Left renal cortex interstitium (tissue), 4 donors: ENCODE measurements at regions not wholly inside any gene's neighbourhood (a gene's known extent, or its start where the extent isn't known, plus 50 kb on each side); places are given as distances from the start of the nearest gene placed in this dataset.
A peak's percentile ranks its signal among the peaks of the same experiment; 100 is the strongest.

Experiments
- DNase-seq, 4 donors: peaks; one replicate each; pipeline ENCODE4 v3.0.0-alpha.2; 2013; ENCODE audit warnings: low read depth in 4 of 4, low spot score in 2 of 4, missing footprints in 1 of 4

DNA sequence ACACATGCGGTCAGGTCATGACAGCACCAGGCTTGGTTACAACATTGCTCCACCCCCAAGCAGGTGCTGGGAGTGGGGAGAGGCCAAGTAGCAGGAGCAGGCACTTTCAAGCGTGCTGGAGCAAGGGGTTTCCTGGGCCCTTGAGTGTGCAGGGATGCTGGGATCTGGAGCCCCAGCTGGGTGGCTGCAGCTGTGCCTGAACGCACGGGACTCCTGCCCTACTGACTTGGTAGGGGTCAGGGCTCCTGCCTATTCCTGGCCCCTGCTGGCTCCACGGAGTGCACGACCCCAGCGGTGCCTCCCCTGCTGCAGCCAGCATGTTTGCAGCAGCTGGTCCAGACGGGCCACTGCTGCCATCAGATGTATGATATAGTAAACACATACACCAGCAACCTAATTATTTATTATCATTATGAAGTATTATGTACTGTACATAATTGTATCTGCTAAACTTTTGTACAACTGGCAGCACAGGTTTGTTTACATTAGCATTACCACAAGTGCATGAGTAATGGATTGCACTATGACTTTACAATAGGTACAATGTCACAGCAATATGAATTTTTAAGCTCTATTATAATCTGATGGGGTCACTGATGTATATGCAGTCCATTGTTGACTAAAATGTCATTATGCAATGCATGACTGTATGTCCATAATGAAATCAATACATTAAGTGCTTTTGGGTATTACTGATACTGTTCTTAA, 620.6 kb downstream of the RAPGEF2 start:
- no peak for DNase-seq

DNA sequence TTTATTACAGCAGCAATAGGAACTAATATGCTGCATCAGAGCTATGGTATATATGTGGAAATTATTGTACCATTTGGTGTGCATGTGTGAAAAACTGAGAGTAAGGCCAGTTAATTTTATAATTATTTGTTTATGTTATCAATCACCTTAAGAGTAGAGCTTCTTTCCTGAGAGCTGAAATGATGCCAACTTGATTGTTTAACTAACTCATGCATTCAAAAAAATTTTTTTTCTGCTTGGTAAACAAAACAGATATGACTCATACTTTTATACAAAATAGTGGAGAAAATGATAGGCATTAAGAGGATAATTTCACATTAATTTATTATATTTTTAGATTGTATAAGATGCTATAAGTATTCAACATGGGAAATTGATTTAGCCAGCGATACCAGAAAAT, 622.7 kb downstream of the RAPGEF2 start:
- no peak for DNase-seq

DNA sequence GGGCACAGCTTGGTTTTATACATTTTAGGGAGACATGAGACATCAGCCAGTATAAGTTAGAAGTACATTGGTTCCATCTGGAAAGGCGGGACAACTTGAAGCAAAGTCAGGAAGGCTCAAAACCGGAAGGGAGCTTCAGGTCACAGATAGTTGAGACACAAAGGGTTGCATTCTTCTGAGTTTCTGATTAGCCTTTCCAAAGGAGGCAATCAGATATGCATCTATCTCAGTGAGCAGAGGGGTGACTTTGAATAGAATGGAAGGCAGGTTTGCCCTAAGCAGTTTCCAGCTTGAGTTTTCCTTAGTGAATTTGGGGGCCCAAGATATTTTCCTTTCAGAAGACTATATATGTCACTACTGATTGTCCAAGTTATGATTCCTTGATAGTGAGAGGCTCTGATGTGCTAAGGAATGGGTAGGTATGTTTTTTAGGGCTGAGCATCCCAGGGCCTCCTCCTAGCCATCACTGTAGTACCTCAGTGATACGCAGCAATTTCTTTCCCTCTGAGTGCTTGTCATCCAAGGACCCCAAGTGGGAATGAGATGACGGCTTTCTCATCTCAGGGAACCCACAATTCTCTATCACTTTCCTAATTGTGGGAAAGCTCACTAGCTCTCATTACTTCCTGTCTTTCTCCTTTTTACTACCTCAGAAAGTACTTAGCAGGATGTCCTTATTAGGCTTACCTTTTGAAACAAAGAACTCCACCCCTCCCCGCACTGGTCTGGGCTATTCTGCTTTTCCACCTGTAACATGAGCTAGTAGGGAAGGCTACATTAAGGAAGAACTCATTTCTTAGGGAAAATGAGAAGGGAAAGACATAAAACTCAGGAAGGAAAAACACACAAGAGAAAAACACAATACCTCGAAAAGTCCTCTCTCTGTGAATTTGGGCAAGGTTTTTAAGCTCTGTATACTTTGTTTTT, 632.7 kb downstream of the RAPGEF2 start:
- no peak for DNase-seq

DNA sequence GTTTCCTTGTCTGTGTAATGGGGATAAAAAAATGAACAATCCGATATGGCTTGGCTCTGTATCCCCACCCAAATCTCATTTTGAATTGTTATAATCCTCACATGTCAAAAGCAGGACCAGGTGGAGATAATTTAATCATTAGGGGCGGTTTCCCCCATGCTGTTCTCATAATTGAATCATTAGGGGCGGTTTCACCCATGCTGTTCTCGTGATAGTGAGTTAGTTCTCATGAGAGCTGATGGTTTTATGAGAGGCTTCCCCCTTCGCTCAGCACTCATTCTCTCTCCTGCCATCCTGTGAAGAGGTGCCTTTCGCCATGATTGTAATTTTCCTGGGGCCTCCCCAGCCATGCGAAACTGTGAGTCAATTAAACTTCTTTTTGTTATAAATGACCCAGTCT, 633.5 kb downstream of the RAPGEF2 start:
- no peak for DNase-seq

DNA sequence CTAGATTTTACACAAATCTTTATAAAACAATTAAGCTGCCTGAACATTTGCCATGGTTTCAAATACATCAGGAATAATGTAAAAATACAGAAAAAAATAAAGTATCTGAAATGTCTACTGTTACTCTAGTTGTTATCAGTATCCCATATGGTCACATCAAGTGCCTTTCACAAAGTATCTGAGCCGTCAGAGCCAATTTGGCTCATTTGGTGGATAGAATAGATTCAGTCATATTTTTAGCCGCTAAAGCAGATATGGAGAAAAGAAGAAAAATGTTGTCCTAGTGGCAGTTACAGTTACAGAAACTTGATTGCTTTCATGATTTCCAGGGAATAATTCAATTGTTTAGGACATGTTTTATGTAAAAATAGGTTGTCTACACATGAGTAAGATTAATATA, 641.1 kb downstream of the RAPGEF2 start:
- DNase-seq = no peak

DNA sequence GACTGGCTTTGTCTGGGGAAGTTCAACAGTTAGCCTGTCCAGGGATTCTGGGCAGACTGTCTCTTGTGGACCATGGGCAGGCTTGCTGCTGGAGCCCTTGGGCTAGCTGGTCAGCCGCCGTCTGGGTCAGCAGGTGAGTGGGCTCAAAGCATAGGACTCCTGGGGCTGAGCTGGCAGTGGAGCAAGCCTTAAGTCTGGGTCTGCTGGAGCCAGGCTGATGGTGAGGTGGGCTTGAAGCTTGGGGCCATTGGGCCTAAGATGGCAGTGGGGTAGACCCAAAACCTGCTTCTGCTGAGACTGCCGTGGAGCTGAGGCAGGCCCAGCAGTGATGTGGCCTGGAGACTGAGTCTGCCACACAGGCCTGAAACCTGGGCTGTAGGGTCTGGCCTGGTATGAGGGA, 645.1 kb downstream of the RAPGEF2 start:
- DNase-seq = no peak

DNA sequence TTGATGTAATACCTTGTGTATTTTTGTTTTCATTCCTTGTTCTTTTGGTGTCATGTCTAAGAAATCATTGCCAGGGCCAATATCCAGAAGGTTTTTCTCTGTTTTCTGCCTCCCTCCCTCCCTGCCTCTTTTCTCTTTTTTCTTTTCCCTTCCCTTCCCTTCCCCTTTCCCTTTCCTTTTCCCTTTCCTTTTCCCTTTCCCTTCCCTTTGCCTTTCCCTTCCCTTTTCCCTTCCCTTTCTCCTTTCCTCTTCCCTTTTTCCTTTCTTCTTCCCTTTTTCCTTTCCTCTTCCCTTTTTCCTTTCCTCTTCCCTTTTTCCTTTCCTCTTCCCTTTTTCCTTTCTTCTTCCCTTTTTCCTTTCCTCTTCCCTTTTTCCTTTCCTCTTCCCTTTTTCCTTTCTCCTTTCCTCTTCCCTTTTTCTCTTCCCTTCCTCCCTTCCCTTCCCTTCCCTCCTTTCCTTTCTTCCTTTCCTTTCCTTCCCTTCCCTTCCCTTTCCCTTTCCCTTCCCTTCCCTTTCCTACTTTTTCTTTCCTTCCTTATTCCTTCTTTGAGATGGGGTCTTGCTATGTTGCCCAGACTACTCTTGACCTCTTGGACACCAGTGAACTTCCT, 646.1 kb downstream of the RAPGEF2 start:
- DNase-seq = no peak

DNA sequence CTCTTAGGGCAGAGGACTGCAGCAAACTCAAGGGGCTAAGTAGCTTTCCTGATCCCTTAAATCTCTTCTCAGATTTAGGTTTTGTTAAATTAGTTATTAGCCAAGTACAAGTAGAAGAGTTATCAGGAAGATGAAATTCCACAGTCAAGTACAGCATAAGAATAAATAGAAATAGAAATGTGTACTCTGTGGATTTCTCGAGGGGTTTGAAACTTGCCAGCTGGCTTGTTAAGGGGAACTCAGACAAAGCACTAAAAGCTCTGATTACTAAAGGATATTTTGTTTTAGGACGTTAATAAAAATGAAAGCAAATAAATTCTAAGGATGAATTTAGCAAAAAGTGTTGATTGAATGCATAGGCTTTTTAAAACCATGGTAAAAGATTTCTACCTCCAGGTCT, 654.6 kb downstream of the RAPGEF2 start:
- no peak for DNase-seq

DNA sequence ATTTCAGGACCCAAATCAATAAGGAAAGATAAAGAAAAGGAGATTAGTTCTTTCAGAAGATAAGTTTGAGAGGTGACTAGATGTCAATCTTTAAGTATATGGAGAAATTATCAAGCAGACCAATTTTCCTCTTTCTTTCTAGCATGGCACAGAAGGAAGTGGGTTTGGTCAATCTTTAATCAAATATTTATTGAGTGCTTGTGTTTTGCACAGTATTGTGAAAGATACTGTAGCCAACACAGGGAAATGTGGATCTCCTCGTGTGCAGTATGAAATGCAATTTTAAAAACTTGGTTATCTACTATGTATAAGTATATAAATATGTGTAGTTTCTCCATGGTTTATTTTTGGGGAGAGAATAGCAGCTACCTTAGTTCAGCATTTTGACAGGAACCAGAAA, 655.2 kb downstream of the RAPGEF2 start:
- no peak for DNase-seq

DNA sequence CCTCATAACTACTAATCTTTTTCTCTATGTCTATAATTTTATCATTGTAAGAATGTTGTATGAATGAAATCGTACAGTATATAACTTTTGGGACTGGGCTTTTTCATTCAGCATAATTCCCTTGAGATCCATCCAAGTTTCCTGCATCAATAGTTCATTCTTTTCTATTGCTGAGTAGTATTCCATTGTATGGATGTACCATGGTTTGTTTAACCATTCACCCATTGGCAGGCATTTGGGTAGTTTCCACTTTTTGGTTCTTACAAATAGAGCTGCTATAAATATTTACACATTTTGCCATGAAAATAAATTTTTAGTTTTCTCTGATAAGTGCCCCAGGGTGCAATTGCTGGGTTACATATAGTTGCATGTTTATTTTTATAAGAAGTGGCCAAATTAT, 659.8 kb downstream of the RAPGEF2 start:
- DNase-seq = no peak

DNA sequence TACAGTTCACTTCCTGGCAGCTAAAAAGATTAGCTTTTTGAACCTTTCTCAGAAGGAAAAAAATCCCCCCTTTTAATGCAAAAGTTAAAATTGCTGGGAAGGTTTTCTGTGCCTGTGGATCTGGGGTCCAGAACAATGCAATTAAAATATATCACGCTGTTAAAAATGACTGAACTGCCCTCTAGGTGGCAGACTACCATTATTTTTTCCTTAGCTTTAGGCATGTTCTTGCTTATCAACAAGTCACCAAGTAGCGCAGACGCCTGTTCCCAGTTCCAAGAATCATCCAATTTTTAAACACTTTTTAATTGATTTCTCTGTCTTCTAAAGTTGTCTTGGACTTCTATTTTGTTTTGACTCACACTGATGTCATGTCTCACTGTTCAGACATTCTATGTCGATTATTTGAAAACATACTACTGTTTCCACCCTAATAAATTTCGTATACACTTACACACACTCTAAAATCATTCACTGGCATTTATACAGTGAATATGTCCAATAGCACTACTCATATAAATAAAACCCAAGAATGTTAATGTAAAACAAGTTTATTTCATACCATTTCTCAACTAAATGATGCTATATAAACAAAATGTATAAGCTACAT, 661.6 kb downstream of the RAPGEF2 start:
- peak; percentile 28 to 66 (median 46) for DNase-seq

DNA sequence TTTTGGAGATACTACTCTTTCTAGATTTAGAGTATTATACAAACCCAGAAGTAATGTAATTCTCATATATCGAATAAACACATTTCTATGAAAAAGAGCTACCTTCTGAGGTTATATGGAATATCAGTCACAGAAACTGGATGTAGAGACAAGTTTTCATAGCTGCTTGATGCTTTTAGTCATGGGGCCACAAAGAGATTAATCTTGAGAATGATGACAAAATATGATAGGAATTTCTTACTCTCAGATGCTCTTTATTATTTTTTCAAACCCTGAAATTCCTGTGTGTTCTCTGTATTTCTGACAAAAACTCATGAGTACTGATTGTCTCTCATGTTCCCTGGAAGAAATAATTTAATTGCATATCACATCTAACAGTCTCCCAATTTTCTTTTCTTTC, 662.5 kb downstream of the RAPGEF2 start:
- DNase-seq = no peak

DNA sequence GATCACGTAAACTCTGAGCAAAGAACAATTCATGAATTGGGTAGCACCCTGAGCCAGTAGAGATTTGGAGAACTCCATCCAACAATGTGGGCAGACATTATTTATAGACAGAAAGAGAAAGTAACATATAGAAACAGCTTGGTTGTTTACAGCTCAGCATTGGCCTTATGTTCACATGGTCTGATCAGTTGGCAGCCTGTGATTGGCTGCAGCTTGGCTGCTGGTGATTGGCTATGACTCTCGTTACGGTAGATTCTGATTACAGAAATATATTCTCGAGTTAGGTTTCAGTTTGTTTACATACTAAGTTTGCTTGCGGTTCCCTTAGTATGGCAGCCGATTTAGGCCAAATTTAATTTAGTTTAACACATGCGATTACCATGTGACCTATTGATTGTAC, 663.4 kb downstream of the RAPGEF2 start:
- DNase-seq = no peak

DNA sequence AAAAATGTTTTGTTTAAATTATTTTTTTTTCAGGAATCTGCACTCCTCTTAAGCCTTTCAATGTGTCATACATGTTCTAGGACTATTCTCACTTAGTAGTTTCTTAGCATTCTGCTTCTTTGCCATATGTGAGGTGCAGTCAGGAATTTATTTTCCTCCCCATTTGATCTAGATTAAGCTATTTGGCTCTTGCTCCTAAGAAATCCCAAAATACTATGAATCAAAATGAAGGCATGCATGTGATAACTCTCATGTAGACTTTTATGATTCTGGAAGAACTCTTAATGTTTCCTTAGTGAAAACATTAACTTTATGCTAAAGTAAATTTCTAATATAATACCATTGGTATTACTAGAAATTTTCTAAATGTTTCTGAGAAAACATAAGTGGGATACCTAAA, 664.5 kb downstream of the RAPGEF2 start:
- DNase-seq = no peak

DNA sequence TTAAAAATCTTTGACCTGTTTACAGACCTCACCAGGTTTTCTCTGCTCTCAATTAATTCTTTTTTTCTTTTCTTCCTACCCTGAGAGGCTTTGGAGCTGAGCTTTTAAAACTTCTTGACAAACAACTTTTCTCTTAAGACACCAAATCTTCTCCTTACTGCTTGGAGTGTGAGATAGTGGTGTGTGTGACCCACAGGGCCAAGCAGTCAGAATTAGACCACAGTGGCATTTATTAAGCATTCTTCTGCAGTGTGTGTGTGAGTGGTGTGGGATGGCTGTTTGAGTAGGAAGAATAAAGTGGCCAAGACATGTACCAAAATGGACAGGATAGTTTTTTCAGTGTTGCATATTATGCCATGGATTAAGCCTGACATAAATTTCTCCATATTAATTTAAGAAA, 665.1 kb downstream of the RAPGEF2 start:
- no peak for DNase-seq

DNA sequence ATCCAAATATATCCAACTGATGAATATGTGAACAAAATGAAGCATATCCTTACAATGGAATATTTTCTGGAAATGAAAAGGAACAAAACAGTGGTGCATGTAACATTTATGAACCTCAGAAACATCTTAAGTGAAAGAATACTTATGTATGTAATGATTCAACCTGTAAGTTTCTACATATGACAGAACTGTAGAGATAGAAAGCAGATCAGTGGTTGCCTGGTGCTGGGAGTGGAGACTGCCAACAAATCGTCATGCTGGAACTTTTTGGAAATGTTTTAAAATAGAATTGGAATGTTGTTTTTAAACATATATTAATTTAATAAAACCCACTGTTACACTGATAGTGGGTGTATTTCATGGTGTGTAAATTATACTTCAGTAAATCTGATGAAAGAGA, 667.5 kb downstream of the RAPGEF2 start:
- no peak for DNase-seq

DNA sequence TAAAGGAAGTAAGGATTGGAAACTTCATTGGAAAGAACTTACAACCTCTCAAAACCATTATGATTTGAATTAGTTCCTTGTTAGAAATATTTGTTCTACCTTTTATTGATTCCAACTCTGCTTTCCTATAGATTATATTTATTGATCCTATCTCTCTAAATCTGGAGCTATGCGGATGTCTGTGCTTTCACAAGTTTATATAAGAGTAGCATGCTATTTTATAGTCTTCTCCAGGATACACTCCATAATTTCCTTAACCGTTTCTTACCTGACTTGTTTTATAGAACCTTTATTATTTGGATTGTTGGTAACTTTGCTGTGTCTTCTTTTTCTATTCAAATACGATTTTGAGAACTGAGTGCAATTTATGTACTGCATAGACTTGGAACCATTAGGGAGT, 668.1 kb downstream of the RAPGEF2 start:
- DNase-seq = no peak

DNA sequence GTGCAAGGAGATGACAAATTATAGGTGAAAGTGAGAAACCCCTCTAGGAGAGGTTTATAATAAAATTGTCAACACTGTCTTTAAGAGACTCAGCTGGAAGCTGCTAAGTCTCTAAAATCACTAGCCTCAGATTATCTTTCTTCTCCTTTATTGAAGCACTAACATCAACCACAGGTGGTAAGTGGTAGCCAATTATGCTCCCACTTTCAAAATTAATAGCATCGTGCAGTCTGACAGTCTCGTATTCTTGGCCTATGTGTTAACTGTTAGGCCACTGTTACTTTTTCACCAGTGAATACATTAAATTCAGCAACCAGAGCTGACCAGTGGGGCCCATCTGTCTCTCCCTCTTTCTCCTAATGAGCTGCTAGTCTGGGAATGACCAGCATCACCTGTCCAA, 674.1 kb downstream of the RAPGEF2 start:
- DNase-seq = no peak

DNA sequence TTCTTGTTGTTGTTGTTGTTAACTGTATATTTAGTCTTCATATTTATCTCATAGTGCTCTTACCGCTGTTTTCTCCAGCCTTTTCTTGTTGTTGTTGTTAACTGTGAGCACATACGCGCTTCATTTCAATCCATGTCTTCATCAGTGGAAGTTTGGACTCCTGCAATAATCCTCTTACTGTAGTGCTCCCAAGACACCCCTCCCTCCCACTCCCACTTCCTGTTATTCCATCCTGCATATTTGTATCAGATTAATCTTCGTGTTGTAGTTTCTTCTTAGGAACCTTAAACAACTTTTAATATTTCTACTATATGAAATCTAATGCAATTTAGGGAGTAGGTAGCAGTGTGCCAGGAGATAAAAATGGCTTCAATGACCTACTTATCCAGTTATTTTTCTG, 674.8 kb downstream of the RAPGEF2 start:
- no peak for DNase-seq

DNA sequence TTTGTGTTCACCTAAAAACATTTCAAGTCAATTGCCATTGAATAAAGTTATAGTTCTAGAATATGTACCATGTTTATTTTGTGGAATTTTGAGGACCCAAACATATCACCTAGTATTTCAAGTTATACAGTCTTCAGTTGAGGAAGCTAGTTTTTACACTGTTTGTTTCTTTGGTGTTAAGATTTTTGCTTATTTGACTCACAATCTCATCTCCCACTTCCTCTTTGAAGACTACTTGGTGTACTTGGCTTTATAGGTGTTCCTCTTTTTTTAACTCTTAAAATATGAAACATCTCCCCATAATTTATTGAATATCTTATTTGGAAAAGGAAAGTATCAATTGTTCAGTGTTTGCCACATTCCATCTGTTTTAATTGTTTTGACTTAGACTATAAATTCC, 675.4 kb downstream of the RAPGEF2 start:
- DNase-seq = no peak

DNA sequence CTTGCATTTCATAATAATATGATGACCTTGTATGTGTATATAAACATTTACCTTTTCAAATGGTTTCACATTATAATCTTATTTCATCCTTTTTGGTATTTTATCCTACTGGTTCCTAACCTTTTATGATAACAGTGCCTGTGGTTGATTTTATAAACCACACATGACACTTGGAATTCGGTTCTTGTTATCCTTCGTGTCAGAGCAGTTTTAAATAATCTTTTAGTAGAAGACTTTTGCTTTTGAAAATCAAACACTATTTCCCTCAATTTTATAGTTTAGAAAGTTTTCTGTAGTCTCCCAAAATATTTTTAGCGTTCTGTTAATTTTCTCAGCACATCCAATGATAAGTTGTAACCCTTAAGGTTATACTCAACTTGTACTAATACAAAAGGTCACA, 676.8 kb downstream of the RAPGEF2 start:
- DNase-seq = no peak
